ENCODE measurements at regions not wholly inside any gene's neighbourhood (a gene's known extent, or its start where the extent isn't known, plus 50 kb on each side); places are given as distances from the start of the nearest gene placed in this dataset.

DNA sequence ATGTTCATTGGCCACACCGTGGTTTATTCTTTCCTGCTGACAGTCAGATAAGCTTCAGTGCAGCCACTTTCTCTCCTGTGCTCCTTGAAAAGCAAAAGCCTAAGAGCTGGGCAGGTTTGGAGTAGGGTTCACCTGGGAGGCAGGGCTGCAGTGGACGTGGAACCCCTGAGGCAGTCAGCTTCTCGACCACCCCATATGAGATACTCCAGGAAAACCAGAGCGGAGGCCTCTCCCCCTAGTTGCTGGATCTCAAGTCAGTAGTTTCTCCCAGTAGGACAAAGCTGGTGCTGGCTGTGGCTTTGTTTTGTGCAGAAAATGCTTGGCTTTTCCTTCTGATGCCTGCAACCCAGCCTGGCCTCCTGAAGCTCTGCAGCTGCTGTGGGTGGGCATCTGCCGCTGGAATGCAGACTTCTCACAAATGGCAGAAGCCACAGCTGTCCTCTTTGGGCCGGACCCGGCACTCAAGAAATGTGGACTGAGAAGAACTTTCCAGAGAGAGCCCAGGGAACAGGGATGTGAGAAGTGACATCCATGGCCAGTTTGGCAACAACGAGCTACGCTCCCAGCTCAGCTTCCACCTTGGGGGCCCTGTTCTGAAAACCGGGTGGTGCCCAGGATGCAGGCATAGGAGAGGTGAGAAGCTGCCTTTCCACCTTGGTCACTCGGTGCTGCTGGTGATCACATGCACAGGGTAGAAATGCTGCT, 276.6 kb upstream of the TCERG1L start:
- no peak for DNase-seq

DNA sequence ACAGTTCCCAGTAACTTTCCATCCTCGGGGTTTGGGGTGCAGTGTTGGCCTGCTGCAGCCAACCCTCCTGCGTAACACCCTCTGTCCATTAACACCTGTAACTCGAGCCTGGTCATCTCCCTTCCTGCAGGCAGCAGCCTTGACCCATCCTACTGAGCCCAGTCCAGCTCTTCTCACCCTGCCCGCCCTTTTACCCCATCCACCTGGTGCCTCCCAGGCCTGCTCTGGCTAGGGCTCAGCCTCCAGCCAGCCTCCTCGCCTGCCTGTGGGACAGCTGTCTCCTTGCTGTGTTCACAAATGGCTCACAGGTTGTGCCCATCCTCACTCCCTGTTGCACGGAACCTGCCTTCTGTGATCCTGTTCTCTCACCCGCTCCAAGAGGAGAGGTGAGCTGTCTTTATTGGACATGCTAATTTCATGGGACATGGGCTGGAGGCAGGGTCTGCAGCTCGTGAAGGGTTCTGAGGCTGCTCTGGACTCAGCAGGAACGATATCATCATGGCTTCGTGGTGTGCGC, 277.2 kb upstream of the TCERG1L start:
- DNase-seq: no peak

DNA sequence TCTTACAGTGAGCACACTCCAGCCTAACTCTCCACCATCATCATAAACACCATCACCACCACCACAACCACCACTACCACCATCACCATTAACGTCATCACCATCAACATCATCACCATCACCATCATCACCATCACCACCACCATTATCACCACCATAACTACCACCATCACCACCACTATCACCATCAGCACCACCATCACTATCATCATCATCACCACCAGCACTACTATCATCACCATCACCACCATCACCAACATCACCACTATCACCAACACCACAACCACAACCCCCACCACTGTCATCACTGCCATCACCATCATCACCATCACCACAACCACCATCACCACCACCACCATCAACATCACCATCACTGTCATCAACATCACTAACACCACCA, 279.0 kb upstream of the TCERG1L start:
- no peak for DNase-seq

DNA sequence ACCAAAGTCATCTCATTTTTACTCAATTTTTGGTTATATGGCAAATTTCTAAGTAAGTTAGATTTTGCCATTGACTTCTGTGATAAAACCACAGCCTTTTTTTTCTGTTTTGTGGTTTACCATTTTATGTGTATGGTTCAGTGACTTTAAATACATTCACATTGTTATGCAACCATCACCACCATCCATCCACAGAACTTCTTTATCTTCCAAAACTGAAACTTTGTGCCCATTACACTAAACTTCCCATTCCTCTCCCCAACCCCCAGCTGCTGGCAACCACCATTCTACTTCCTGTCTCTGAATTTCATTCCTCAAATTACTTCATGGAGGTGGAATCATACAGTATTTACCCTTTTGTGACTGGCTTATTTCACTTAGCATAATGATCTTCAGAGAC, 280.4 kb upstream of the TCERG1L start:
- DNase-seq: no peak

DNA sequence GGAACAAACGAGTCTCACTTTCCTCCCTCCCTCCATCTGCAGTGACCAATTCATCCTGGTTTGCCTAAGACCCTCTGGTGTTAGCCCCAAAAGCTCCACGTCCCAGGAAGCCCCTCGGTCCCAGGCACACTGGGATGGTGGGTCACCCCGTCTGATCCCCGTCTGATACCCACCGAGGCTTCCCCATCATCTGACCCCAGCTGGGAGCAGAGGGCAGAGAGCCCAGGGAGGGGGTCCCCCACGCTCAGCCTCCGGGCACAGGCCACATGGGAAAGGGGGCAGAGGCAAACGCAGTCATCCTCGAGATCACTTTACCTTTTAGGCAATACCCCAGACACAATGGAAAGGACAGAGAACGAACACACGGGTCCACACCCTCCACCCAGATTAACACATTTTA, 291.6 kb upstream of the PPP2R2D start:
- no peak for DNase-seq

DNA sequence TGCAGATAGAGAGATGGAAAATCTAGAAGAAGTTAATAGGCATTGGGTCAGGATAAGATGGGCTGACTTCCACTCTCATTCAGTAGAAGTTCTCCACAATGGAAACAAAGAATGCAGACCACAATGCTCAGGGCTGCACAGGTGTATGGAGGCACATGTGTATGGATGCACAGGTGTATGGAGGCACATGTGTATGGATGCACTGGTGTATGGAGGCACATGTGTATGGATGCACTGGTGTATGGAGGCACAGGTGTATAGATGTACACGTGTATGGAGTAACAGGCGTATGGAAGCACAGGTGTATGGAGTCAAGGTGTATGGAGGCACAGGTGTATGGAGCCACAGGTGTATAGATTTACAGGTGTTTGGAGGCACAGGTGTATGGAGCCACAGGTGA, 285.7 kb upstream of the PPP2R2D start:
- no peak for DNase-seq

DNA sequence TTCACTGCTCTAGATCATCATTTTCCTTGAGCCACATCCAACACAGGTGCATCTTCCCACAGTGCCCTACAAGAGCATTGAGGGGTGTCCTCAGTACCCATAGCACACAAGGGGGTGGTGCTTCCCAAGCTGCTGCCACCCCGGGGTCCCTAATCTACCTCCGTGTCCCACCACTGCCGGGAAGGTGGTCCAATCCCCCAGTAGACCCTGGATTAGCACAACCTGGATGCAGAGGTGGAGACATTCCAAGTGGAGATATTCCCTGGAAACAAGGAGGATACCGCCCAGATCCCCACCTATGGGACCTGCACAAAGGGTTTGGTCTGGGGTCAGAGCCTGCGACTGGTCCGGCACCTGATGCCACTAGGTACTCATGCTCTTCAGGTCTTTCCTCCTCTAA, 284.8 kb upstream of the PPP2R2D start:
- no peak for DNase-seq

DNA sequence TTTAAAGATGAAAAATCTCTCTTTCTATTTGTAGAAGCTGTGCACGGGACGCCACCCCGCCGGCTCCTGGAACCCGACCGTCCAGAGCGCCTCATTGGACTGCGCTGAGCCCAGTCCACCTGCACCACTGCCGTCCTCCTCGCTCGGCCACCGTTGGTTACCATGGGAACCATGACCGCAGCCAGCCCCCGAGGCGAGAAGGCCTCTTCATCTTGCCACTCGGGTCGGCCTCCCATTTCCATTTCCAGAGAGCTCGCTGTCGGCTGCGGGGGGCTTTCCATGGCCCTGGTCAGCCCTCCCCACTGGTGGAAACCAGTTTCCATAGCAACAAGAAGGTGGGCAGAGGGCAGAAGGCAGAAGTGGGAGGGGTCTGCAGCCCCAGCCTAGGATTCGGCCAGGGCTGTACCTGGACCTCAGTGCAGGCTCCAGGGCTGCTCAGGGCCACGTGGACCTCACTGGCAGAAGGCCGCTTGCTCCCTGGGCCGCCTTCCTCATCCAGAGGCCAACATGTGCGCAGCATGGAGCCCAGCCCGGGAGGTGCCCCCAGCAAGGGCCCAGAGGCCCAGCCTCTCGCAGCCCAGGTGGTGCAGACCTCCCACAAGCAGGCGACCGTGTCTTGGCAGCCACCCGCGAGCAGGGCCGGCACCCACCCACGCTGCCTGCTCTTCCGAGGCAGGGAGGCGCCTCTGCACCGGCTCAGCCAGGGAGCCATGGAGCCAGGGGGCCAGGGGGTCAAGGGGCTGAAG, 283.5 kb upstream of the PPP2R2D start:
- DNase-seq: no peak

DNA sequence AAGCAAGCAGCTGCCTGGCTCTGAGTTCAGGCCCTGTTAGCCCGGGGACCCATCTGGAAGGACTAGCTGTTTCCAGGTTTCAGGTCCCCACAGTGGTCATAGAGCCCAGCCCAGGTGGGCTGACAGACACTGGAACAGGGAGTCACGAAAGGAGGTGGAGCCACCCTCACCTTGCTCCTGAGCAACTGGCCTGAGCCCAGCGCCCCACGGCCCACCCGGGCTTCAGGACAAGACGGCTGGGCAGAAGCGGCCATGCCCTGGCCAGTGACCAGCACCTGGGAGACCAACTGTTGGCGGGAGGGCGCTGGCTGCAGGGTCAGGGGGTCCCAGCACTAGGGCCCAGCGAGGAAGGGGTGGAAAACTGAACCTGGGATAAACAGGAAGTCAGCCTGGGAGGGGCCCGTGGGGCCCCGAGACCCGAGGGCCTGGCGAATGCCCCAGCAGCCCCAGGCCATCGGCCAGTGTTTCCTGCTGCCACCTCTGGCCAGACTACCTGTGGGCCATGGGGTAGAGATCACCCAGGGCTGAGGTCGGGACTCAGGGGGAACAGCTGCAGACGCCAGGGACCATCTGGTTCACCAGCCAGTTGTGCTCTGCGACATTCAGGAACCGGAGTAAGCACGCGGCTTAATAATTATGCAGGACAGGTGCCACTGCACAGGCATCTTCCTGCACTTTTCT, 282.1 kb upstream of the PPP2R2D start:
- no peak for DNase-seq

DNA sequence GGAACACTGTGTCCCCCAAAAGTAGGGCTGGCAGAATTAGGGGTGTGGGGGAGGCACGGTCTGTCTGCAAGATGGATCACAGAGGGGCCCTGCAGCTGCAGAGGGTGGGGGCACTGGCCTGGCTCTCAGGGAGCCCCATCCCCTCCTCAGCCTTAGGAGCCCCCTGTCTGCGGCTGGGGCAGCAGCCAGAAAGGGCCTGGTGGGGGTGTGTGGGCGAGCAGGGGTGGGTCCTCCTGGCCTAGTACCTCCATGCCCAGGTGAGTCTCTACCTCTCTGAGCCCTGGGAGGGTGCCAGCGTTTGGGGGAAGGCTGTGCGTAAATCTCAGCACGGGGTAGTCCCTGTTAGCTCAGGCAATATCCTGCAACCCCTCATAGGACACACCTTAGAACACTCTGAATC, 280.5 kb upstream of the PPP2R2D start:
- DNase-seq: no peak

DNA sequence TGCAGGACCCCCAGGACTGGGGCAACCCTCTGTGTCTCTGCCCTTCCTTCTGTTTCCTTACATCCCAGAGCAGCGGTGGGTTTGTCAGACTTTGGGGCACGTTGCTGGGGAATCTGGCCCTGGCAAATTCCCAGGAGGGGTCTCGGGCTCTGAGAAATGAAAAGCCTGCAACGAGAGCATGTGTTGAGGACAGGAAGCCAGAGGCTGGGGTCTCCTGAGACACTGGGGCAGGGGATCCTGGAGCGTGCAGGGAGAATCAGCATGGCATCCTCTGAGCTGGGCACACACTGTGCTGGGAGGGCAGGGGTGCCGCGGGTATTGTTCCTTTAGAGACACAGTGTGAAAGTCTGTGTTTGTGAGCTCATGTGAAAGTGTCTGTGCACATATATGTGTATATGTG, 279.9 kb upstream of the PPP2R2D start:
- DNase-seq: no peak

DNA sequence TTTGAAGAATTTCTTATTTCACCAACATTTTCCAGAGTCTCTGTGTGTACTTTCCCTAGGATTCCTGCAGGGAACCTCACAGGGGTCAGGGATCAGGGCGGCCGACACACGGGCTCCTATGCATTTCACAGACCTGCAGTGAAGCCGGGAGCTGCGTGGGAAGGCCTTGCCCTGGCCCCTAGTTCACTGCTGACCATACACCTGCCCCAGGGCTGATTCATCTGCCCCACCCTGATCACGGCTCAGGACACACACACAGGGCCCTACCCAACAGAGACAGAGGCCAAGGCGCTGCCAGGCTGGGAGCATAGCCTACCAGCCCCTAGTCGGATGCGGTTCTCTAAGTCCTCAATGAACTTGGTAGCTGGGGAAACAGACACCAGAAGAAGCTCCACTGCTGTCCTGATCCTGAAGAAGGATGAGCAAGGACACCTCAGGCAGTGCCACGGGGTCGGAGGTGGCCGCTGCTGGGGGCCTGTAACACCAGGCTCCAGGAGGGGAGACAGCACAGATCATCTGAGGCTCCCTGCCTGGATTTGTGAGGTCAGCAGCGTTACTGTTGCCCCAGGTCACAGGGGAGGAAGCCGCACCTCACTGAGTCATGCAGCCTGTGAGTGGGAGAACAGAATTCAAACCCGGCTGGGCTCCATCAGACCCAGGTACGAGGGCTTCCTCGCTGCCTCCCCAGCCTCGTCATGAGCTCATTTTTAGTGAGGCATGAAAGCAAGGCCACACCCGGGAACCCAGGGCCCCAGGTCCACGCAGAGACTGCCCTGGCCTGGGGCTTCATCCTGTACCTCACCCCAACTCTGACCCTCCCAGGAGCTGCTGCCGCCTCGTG, 278.8 kb upstream of the PPP2R2D start:
- no peak for DNase-seq

DNA sequence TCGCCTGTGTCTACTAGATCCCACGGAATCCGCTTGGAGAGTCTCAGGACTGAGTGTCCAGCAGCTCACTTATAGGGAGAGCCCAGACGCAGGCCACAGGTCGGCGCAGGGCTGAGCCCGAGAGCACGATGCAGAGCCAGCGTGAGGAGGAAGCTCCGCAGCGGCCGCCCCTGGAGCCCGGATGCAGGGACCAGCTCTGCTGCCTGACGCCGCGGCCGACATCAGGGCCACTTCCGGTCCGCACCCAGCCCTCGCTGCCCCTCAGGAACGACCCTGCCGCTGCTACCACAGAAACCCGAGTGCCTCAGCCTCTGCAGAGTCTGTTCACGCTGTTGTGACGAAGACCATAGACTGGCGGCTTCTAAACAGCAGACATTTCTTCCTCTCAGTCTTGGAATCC, 275.8 kb upstream of the PPP2R2D start:
- DNase-seq: no peak

DNA sequence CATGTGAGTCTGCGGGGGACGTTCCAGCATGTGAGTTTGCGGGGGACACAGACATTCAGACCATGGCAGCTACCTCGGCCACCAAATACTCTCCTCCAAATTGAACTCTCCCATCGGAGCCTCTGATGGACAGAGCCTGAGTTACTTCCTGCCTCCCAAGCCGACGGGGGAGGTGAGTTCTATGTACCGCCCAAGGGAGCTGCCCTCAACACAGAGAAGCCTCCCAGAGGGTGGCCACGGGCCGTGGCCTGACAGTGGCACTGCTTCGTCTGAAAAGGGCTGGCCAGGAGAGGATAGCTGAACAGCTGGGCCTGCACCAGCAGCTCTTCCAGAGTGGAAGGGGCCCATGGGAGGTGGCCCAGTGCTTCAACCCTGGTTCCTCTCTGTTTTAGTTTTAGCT, 274.5 kb upstream of the PPP2R2D start:
- no peak for DNase-seq

DNA sequence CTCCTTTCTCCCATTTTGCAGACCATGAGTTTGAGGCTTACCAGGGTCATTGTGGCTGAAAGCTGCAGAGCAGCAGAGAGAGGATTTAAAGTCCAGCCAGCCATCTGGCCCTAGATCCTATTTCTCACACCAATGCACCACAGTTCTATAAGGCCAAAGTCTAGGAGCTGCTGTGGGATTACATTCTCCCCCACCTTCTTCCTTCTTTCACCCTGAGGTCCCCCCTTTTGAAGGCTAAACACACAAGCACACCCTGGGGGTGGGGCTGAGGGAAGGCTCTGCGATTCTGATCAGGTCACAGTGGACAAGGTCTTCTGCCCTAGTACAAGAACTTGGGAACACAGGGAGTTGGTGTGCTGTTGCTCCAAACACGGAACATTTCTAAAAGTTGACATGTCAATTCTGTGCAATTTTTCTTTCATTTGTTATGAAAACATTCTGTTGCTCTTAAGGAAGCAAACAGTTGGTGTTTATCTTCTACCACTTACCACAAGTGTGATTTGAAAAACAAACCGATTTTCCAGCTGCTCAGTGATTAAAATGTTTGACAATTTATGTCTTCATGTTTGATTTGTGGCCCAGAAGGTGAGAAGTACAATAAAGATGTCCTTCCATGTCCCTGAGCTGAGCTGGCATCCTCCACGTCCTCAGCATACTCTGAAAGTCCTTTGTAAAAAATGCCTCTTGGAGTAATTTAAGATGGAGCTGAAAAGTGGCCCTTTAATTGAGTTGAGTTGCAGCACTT, 271.6 kb upstream of the PPP2R2D start:
- DNase-seq: no peak

DNA sequence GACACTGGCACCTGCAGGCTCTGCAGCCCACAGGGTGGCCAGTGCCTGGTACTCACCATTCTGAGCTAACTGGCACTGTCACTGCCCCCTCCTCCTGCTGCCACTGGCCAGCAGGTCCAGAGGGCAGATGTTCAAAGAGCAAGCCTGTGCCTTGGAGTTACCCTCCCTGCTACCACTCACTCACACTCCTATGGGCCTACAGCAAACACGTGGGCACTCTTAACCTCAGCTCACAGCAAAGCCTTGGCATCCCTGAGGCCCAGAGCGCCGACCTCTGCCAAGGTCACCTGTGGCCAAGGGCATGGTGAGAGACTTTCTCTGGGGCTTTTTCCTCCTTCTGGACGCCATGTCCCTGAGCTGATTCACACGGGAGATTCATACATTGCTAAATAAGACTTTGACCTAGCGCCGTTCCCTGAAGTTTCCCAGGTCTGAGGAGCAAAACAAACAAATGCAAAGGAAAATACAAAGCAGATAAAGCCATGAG, 270.0 kb upstream of the PPP2R2D start:
- no peak for DNase-seq

DNA sequence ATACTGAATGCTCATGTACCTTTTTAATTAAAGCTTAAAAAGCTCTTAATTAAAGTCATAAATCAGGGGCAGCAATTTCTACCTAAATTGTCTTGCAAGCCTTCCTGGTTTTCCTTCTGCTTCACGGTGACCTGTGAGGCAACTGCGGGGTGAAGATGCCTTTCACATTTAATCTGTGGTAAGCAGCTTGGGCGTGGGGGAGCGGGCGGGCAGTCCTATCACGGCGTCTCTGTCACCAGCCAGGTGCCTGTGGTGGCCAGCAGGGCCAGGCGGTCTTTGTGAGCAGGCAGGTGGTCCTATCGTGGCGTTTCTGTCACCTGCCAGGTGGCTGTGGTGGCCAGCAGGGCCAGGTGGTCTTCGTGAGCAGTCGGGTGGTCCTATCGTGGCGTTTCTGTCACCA, 269.2 kb upstream of the PPP2R2D start:
- no peak for DNase-seq

DNA sequence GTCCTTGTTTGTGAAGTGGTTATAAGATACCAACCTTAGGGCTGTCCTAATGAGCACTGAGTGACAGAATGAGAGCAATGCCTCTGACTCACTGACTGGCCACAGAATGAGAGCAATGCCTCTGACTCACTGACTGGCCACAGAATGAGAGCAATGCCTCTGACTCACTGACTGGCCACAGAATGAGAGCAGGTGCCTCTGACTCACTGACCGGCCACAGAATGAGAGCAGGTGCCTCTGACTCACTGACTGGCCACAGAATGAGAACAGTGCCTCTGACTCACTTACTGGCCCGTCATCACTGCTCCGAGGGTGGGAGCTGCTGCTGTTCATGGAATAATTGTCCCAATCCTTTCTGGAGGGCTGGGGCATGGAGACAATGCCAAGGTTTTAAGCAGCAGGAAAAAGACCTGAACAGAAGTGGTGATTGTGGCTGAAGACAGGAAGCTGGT, 265.2 kb upstream of the PPP2R2D start:
- no peak for DNase-seq

DNA sequence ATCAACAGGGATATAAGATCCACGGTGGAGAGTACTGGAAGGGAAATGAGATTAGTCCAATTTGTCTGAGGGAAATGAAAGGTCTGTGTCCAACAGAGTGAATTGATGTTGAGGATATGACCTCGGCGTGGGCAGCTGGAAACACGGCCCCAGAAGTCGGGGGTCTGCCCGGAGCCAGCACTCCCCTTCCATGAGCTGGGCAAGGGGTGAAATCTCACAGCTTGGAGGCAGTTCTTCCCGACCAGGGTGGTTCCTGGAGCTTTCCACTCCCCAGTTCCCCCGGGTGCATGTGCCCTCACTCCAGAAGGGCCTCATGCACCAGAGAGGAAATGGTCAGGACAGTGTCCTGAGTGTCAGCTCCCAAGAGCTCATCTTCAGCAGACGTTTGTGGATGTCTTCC, 264.7 kb upstream of the PPP2R2D start:
- no peak for DNase-seq

DNA sequence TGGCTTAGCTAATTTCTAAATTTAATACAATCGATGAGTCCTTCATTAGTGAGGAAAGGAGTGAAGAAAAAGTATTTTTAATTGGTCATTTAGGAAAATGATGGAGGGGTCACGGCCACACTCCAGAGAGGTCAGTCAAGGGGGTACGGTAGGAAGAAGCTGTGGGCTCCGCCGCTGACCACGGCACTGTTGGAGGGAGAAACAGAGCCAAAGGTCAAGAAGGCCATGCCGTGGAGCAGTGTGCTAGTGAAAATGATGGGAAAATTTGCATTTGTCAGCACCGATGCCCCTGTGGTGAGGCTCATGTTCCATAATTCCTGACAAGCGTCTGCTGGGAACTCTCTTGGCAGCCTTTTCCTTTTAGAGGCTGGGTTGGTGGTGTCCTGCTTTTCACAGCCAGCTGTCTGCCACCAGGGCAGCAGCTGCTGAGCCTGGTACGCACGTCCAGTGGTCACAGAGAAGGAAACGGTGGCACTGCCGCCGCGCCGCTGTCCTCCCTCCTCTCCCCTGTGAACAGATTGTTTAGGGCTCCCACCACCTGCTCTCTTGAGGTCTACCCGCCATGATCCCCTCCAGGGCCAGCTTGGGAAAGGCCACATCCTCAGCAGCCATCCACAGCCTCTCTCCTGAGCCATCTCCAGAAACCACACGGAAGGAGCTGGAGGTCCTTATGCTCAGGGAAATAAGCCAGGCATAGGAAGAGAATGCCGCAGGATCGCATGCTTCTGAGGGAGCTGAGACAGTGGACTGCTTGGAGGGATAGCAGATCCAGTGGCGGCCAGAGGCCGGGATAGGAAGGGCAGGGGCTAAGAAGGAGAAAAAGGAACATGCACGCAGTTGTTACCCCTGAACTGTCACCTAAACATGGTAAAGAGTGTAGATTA, 263.7 kb upstream of the PPP2R2D start:
- no peak for DNase-seq

All from T-helper 9 cell (primary cell).